ENCODE measurements at regions not wholly inside any gene's neighbourhood (a gene's known extent, or its start where the extent isn't known, plus 50 kb on each side); places are given as distances from the start of the nearest gene placed in this dataset.

DNA sequence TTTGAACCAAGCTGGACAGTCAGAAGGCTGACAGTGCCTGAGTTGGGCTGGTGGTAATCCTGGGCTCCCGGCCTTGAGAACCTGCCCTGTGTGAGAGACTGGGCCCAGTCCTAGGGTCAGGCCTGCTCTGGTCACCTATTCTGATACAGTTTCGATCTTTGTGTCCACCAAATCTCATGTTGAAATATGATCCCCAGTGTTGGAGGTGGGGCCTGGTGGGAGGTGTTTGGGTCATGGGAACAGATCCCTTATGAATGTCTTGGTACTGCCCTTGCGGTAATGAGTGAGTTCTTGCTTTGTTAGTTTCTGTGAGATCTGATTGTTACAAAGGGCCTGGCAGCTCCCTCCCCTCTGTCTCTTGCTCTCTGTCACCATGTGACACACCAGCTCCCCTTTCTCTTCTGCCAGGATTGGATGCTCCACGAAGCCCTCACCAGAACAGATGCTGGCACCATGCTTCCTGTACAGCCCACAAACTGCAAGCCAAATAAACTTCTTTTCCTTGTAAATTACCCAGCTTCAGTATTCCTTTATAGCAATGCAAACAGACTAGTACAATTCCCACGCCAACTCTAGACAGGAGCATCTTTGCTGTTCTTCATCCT is 111.8 kb upstream of the ZNF438 start:
- DNase-seq (ENCODE audit: low read depth in 2 of 2, low spot score in 1 of 2): no peak

DNA sequence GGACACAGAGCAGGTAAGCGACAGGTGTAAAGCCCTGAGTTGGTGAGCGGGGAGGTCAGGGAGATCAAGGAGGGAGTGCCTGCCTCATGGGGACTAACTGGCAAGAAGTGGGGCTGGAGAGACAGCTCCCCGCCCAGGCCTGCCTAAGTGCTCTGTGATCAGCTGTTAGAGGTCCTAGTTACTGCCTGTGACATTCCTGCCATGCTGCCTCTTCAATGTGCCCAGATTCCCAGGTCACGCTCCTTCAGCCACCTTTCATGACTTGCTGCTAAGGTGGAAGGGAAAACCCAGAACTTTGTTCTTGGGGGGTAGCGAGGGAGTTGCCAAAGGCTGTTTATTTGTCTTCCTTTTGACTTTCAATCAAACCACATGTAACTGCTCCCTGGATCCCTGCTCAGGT is 114.3 kb upstream of the ZNF438 start:
- no peak for DNase-seq (ENCODE audit: low read depth in 2 of 2, low spot score in 1 of 2)

DNA sequence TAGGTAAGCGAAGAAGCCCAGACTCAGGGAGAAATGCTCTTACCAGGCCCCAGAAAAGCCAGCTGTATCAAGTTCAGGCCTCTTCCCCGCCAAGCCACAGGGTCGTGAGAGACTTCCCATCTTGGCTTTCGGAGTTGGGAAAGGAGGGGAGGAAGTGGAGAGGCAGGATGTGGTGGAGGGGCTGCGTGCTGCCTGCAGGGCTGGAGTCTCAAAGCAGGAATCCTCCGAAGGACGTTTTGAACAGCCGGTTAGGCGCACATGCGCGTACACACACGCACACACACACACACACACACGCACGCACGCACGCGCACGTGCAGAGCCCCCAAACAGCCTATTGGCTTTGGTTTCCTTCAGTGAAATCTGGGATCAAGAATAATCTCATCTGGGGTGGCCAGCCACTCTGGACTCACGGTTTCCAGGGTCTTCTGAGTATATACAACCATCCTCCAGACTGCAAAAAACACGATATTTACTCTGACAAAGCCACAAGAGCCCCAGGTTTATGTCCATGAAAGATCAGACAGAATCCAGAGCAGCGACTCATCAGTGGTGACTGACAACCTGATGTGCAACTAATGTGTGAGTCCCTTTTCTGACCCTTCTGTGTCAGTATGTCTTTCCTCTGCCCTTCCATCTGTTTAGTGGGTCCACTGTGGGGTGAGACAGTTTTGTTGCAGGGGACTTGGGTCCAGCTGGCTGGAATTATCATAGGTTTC is 115.0 kb upstream of the ZNF438 start:
- no peak for DNase-seq (ENCODE audit: low read depth in 2 of 2, low spot score in 1 of 2)

DNA sequence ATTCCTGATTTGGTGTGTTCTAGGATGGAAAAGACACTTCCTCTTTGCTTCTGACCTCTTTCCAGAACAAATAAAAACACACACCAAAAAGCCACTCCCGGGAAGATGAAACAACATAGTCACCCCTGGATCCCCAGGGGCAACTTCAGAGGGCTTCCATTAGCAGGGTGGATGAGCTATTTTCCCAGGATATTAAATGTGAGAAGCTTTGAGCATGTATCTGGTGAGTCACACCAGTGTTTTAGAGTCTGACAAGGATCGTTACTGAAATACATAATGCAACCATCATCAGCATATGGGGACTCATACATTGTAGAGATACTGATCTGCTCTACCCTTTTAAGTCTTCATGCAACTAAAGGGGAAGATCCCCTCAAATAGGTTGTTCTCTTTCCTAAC is 115.5 kb upstream of the ZNF438 start:
- DNase-seq (ENCODE audit: low read depth in 2 of 2, low spot score in 1 of 2): no peak

DNA sequence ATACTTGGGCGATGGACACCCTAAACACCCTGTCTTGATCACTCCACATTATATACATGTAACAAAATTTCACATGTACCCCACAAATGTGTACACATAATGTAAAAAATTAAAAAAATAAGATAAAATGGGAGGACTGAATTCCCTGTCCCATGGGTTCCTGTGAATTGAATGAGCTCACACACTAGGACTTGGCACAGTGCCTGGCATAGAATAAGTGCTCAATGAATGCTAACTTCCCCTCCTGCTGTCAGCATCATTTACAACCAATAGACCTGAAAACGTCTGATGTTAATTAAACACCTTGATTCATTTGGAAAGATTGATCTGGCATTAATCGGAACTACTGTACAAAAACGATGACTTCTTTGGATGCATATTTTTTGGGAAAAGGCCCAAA is 117.3 kb upstream of the ZNF438 start:
- no peak for DNase-seq (ENCODE audit: low read depth in 2 of 2, low spot score in 1 of 2)

DNA sequence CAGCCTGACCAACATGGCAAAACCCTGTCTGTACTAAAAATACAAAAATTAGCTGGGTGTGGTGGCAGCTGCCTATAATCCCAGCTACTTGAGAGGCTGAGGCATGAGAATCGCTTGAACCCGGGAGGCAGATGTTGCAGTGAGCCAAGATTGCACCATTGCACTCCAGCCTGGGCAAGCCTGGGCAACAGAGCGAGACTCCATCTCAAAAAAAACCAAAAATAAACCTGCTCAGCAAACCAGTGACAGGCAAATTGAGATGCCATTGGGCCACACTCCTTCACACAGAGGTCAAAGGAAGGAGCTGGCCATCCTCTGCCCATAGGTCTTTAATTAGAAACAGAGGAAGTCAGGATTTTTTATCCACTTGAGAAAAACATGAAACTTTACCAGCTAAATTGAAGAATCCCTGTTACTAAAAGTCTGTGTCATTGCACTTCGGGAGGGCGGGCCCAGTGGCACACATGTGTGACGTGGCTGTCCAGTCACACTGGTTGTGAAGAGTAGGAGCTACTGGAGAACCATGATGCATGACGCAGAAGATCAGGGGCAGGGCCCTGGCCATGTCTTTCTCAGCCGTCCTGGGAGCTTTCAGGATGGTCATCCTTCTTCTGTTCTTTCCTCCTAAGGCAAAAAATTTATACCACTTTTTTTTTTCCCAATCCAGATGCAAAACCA is 118.3 kb upstream of the ZNF438 start:
- no peak for DNase-seq (ENCODE audit: low read depth in 2 of 2, low spot score in 1 of 2)

DNA sequence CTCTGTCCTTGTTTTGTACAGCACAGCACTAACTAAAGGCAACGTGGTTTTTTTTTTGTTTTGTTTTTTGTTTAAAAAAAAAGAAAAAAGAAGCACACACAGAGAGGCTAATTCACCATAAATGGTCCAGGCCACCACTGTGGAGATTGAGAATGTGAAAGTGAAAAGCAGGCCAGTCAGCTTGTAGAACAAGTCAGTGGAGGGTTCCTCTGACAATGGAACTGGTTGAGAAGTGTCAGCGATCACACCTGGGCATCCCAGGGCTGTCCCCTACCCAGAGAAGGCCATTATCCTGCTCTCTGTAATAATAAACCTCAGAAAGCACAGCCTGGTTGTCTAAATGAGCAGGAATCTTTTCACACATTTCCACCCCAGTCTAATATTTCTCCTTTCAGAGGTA is 119.6 kb upstream of the ZNF438 start:
- no peak for DNase-seq (ENCODE audit: low read depth in 2 of 2, low spot score in 1 of 2)

DNA sequence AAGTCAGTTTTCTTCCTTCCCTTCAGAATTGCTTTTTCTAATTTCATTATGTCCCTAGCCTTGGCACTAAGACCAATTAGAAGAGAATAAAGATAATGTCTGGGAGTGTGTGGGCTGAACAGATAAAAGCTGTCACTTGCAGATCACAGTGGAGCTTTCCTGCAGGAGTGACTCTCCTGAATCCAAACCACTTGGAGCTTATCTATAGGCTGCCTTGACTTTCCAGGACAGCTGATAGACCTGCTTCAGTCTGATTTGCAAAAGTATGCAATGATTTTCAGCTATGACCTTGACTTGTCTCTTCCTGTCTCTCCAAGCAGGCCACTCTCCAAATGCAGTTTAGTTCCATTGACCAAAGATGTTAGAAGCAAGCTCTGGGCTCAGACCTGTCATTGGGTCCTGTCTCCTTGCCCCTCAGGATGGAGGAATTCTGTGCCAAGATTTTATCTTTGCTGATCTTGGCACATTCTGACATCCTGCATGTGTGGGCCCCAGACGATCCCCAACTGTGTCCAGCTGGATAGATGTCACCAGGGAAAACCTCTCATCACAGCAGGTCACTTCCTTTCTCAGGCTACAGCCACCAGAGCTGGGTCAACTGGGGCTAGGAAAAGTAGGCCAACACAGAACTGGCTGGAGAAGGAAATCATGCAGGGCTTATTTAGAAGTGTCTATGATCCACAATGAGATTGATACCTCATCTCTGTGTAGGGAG is 120.9 kb upstream of the ZNF438 start:
- no peak for DNase-seq (ENCODE audit: low read depth in 2 of 2, low spot score in 1 of 2)

DNA sequence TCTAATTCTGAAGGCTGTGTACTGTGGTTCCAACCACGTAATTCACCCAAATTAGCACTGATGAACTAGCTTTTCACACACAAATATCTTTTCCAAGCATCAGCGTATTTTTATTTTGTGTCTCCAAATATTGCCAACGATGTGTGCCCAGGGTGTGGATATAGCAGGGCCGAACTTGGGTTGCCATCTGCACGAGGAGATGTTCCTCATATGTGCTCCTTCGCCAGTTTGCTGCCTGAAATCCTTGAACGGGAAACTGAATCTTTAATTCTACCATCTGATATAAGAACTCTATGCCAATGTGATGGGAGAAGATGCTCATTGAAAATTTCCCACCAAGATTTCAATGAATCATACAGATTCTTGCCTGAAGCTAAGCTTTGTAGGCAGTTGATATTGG is 121.5 kb upstream of the ZNF438 start:
- DNase-seq (ENCODE audit: low read depth in 2 of 2, low spot score in 1 of 2): no peak

DNA sequence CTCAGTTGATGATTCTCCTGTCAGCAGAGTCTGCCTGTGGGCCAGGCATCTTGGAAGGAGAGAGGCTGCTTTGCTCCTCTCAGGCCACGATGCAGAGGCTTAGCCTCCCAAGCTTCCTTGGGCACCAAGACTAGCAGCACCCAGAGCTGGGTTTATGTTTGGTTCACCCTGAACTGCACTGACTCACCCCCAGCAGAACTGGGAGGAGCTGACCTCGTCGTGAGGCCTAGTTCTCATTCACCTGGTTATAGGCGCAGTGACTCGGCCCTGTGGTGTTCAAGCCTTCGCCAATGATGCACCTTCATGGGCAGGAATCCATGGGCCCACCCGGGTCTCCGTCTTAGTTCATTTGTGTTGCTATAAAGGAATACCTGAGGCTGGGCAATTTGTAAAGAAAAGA is 122.0 kb upstream of the ZNF438 start:
- no peak for DNase-seq (ENCODE audit: low read depth in 2 of 2, low spot score in 1 of 2)

DNA sequence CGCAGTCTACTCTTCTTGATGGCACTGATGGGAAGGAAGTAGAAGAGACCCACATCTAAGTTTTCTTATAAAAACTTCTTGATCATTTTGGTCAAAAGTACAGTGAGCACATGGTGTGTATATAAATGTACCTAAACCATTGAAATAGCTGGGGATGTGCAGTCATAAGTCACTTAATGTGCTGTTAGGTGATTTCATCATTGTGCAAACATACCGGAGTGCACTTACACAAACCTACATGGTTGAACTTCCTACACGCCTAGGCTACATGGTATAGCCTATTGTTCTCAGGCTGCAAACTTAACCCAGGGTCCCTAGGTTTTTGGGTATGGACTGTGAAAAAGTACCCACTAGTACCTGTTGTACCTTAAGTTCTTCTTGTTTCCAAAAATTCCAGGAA is 123.3 kb upstream of the ZNF438 start:
- no peak for DNase-seq (ENCODE audit: low read depth in 2 of 2, low spot score in 1 of 2)

DNA sequence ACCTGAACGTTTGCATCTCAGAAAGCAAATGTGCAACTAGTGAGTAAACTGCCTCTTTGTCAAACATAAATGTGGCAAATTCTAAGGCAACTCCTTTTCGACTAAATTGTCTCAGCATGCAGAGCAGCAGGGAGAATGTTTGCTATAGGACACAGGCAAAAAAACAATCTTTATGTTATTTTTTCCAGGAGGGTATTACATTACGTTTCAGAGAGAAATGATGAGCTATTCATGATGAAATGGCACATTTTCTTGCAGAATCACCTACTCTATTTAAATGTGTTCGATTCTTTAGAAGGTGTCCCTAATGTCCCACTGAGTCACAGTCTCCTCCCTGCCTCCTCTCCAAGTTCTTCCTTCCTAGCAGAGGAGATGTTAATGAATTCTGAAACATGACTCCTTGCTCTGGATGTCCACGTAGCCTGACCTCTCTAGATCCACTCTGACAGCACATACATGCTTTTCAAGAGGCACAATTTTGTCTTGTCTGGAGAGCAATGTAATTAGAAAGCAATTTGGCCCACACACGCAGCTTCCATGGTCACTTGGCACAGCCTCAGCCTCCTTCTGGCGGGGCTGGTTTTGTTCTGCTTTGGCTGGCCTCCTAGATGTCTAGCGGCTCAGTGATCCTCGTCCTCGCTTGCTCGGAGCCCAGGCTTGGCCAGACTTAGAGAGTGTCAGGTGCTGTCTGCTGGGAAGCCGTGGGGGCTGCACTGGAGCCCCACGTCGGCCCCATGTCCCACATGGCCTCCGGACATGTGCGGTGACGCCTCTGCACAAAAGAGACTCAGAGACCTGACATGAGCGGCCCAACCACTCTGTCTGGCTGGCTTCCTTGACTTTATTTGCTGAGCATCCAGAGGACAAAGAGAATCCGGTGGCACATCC is 125.7 kb upstream of the ZNF438 start:
- no peak for DNase-seq (ENCODE audit: low read depth in 2 of 2, low spot score in 1 of 2)

DNA sequence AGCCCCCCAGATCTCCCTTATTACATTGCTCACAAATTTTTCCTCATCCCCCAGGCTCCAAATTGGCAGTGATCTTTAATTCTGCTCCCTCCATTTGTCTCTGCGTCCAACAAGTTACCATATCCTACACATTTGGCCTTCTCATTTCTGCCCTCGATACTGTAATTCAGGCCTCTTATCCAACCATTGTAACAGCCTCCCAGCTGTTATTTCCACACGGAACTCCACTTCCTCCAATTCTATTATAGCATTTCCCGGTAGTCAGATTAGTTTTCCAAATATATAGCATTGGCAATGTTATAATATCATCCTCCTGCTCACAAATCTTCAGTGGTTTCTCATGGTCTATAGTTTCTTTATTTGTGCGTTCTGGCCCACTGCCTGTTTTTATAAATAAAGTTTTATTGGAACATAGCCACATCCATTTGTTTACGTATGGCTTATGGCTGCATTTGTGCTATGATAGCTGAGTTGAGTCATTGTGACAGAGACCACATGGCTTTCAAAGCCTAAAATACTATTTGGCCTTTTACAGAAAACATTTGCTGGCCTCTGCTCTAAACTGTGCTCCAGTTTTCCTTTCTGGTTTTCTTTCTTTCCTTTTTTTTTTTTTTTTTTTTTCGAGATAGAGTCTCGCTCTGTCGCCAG is 126.5 kb upstream of the ZNF438 start:
- DNase-seq (ENCODE audit: low read depth in 2 of 2, low spot score in 1 of 2): no peak

DNA sequence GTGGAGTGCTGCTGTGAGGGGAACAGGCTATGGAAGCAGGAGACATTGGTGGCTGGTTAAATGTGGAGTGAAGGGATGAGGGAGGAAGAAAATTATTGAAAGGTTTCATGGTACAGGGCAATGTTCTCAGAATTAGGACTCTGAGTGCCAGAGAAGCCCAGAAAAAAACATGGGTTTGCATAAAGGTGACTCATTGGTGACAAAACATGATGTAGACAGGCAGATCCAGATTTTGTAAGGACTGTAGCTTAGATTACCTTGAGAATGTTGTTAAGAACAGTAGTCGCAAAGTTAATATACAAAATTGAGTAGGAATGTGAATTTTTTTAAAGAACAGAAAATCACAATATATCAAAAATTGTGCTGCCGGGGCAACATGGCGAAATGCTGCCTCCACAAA is 134.9 kb upstream of the ZNF438 start:
- DNase-seq (ENCODE audit: low read depth in 2 of 2, low spot score in 1 of 2): no peak

DNA sequence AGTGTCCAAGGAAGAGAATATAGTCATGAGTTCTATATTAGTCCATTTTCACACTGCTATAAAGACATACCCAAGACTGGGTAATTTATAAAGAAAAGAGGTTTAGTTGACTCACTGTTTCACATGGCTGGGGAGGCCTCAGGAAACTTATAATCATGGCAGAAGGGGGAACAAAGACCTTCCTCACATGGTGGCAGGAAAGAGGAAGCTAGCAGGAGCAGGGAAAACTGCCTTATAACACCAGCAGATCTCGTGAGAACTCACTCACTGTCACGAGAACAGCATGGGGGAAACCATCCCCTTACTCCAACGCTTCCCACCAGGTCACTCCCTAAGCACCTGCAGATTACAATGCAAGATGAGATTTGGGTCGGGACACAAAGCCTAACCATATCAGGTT is 139.0 kb upstream of the ZNF438 start:
- no peak for DNase-seq (ENCODE audit: low read depth in 2 of 2, low spot score in 1 of 2)

DNA sequence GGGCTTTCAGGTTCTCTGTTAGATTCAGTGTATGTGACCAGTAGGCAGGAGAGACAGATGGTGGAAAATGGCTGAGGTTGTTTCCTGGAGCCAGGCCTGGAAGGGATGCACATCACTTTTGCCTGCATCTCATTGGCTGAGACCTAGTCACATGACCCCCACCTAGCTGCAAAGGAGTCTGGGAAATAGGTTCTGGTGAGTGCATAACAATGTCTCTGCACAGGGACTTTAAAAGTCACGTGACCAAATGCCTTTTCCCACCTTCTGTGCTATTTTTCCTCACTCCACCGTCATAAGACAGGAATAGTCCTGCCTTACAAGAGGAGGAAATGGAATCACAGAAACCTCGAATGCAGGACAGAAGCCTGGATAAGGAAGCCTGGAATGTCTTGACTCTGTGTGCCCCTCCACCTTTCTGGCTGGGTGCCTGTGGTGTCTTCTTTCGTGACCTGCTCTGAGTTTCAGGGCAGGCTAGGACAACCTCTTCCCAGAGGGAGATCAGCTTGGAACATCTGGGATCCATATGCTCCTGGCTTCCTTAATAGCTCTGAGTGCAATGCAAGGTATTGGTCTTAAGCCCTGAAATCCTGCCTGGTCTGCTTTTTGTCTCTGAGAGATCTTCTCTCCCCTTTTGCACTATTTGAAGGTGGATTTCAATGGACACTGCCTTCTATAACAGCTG is 139.9 kb upstream of the ZNF438 start:
- no peak for DNase-seq (ENCODE audit: low read depth in 2 of 2, low spot score in 1 of 2)

DNA sequence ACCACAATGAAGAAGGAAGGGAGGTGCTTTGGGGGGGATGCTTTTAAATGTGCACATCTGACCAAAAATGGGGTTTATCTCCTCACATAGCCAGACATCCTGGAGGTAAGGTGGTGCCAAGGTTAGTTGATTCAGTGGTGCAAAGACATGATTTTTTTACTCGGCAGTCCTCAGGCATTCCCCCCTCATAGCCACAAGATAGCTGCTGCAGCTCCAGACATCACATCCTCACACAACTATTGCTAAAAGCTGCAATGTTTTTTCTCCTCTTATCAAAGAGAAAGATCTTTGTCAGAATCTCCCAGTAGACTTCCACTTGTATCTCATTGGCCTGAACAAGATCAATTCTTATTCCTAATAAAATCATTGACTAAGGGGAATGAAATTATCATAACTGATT is 141.3 kb upstream of the ZNF438 start:
- DNase-seq (ENCODE audit: low read depth in 2 of 2, low spot score in 1 of 2): no peak

DNA sequence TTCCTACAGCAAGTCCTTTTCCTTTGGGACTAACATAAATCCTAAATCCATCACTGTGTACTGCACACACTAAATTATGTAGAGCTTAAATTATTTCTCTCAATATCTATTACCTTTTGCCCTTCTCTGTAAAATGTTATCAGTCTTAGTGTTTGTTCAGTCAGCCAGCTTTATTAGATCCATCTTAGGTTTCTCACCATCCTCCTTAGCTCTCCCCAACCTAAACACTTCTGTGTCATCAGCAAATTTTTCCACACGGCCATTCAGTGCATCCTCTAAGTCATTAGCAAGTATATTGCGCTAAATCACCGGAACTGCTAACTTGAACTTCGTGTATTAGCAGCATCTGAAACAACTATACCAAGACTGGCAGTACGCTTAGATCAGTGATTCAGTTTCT is 142.1 kb upstream of the ZNF438 start:
- DNase-seq (ENCODE audit: low read depth in 2 of 2, low spot score in 1 of 2): no peak

DNA sequence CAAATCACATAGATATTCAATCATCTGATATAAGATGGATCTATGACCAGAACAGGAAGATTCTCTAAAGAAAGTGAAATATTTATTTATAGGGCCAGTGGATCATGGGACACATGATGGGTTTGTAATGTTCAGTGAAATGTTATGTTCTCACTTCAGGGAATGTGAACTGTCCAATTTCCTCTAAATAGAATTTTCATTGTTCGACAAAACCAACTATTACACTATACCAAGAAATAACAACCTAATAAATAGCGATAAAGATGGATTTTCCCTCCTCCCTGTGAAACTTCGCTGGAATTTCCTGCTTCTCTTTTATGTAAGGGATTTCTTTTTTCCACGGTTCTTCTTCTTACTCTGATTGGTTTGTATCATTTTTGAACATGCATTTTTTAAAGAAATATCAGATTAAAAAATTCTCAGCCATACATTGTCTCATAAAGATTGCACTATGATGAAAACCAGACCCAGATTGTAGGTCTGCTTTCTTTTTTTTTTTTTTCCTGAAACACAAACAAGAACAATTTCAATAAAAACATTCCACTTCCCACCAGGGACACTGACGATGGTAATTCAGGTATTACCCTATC is 139.8 kb upstream of the ZEB1 start:
- DNase-seq (ENCODE audit: low read depth in 2 of 2, low spot score in 1 of 2): no peak

Data from stimulated activated CD8-positive, alpha-beta memory T cell treated with anti-CD3 and anti-CD28 coated beads, Interleukin-4, amount 100 ng/mL, for 1 hour (primary cell).